Suppressor macrophage (primary cell): ENCODE measurements at regions not wholly inside any gene's neighbourhood (a gene's known extent, or its start where the extent isn't known, plus 50 kb on each side); places are given as distances from the start of the nearest gene placed in this dataset.

Experiments
- DNase-seq, 4 experiments: peaks; one replicate each; pipeline ENCODE4 v3.0.0-alpha.2; 2020 to 2022

DNA sequence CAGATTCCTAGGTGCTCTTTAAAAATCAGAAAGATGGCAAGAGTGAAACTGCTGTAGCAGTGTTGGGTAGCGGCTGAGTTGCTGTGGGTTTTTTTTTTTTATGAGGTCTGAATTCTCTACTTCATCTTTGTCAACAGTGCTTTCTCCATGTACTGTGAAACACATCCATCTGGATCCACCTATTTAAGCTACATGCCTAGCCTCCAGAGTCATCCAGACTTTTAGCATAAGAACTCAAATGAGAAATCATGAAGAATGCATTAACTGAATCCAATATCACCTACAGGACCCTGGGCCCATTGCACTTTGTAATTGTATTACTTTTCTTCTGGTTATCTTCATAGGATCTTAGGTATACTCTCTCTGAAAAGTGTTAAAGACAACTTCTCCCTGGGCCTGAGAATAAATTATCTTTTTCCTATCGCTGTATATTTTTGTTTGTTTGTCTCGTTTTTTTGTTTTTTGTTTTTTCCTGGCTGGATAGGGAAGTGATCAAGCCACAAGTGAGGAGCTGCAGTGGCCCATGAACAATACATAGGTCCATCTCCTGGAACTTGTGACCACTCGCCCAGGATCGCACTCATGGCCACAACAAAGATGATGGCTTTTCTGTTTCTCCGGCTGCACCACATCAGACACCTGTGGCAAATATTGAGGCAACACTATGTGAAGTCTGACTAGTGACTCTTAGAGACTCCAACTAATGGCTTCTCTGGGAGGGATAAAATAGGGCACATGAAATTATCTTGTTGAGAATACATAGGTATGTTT is 609.9 kb upstream of the AGTR1 start:
- DNase-seq: no peak

DNA sequence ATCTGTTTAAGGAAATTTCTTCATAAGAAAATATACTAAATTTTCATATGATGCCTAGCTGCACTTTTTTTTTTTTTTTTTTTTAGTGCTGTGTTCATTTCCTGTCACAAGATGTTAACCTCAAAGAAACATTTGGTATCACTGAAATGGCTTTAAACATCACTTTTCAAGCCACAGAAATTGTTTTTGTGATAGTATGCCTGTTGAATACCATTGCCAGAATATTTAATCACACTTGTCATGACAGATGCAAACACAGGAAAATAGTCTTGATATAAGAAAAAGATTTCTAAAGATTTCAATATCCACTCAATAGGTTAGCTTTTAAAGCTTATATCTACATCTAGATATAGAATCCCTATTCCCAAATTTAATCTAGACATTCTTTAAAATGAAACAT is 608.5 kb upstream of the AGTR1 start:
- no peak for DNase-seq

DNA sequence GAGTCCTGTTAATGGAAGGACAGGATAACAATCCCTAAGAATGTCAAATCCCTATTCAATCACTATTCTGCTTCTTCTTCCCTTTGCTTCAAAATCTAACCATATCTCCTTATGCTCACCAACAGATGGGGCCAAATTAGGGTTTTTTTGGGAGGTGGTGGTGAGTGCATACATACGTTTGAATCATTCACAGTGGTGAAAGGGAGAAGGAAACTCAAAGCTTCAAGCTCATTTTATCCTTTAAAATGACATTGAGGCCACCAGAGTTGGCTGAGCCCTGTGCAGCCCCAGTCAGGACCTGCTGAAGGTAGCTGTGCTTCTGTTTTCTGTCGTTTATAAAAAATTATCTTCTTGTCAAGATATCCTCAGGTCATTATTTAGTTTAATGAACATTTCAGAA is 607.5 kb upstream of the AGTR1 start:
- no peak for DNase-seq

DNA sequence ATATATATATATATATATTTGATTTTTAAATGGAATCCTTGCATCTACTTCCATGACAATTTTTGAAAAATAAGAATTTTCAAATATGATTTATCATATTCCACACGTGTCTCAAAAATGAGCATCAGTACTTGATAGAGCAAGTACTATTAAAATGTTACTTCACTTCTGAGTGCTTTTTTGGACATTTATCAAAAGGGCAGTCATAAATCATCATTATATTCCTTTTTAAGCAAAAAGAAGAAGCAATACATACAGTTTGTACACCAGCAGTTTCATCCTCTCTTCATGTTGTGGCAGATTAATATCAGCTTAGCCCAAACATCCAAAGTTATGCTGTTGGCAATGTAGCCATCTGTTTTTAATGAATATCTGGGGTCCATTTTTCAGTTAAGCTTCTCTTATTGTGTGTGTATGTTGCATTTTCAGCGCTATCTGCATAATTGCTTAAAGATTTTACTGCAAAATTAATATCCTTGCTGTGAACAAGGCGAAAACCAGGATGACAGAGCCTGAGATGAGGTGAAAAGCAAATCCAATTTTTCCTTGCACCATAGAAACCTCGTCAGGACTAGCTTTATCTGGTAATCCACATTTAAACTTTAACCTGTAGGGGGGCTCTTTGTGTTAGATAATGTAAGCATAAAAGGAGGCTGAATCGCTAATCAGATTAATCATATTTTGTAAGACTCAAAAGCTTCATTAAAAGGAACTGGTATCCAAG is 604.9 kb upstream of the AGTR1 start:
- no peak for DNase-seq

DNA sequence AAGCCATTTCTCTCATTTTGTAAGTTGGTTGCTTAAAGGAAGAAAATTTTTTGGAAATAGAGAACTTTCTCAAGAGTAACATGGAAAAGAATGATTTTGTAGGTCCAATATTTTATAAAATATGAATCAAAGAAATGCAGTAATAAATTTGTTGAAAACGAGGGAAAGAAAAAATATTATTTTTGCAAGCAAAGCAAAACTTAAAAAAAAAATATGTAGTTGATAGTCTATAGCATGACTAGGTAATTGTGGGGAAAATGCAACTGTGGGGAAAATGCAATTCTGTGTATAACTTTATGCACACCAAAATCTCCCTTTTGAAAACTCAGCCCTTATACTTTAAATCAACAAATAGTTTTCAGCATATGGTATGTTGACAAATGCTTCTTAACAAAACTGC is 604.0 kb upstream of the AGTR1 start:
- no peak for DNase-seq

DNA sequence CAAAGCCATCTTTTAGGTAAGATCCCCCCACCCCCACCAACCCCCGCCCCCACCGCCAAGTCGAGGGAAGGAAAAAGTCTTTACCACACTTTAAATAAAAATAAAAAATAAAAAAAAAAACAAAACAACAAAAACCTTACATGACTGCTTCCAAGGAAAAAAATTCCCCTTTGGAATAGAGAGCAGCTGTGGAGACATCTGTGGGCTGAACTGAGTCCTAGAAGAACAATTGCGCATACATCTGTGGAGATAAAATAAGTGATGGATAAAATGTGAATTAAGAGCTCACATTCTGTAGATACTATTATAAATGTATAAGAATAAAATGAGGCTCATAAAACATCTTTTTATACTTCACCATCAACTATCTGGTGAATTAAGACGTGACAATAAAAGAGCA is 601.7 kb upstream of the AGTR1 start:
- DNase-seq: no peak

DNA sequence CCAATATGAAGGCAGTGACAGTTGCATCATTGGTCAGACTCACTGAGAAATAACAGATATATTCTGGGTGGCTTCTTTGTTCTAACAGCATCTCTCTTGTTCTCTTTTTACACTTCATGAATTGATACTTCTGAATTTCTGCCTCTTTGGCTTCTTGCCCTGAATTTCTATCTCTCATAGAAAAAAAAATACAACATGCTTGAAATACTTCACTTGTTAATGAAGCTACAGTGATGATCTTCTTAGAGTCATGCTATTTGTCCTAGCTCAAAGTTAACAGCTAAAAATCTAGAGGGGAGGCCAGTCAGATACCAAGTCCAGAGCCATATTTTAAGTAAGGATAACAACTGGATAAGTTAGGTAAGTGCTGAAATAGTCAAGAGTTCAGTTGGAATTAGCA is 597.2 kb upstream of the AGTR1 start:
- no peak for DNase-seq

DNA sequence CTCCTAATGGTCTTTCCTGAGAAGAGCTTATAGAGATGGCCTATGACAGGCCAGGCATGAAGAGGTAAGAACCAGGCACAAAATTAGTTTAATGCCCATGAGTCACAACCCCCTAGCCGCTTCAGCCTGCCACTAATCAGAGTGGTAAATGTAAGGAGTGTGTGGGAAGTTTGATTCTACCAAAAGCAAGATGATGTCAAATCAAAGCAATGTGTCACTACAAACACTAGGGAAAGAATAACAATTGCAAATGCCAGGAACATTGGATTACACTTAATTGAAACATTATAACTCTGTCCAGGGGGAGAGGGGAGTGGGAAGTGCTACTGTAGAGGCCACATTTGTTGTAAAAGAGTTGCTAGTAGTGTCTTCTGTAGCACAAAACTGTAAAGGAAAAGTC is 596.6 kb upstream of the AGTR1 start:
- DNase-seq: no peak

DNA sequence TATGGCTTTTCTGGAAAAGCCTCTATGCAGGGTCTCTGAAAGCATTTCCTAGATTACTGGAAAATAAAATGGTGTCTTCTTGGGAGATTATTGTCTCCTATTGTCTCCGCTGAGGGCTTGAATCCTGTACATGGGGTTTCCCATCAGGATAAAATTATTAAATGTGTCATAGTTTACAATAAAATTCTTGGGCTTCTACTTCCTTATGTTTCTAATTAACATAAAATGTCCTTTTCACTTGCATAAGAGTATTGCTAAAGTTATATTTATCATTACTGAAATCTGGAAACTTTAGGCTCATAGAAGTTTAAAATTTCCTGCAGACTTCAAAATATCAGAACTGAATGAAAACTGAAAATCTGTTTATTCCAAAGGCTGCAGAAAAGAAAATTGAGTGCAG is 595.5 kb upstream of the AGTR1 start:
- no peak for DNase-seq

DNA sequence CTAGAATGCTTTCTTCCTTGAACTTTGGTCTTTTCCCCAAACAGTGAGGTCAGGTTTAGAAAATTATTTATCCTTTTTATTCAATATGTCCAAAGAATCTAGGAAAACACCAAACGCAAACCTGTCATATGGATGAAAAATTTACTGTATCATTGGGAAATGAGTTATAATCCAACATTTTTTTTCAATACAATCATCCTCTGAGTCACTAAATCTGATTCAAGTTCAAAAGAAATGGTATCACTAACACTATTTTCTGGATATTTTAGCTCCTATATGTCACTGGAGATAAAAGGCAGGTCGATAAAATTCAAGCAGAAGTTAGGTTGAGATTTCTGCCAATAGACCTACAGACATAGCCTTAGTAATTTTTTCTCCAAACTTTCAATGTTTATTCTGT is 591.6 kb upstream of the AGTR1 start:
- no peak for DNase-seq

DNA sequence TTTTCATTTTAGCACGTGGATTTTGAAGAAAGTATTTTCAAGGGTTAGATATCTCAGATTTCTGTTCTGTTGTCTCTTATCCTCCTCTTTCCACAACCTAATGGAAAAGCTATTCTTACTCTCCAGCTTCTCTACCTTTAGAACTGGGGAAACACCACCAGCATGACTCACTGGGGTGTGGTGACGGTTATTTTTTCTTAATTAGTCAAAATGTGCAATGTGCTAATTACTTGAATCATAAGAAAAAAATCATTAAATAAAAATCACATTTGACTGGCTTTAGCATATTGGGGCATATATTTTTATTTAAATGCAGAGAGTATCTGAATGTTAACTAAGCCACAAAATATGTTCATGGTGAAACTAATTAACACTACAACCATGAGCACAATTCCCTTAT is 570.7 kb upstream of the AGTR1 start:
- no peak for DNase-seq

DNA sequence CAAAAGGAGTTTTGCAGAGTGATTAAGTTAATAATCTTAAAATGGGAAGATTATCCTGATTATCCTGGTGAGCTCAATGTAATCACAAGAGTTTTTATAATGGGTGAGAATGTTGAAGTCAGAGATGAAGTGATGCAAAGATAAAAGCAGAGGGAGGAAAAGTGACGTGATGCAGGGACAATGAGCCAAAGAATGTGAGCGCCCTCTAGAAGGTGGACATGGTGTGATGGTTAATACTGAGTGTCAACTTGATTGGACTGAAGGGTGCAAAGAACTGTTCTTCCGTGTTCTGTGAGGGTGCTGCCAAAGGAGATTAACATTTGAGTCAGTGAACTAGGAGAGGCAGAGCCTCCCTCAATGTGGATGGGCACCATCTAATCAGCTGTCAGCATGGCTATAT is 569.6 kb upstream of the AGTR1 start:
- no peak for DNase-seq

DNA sequence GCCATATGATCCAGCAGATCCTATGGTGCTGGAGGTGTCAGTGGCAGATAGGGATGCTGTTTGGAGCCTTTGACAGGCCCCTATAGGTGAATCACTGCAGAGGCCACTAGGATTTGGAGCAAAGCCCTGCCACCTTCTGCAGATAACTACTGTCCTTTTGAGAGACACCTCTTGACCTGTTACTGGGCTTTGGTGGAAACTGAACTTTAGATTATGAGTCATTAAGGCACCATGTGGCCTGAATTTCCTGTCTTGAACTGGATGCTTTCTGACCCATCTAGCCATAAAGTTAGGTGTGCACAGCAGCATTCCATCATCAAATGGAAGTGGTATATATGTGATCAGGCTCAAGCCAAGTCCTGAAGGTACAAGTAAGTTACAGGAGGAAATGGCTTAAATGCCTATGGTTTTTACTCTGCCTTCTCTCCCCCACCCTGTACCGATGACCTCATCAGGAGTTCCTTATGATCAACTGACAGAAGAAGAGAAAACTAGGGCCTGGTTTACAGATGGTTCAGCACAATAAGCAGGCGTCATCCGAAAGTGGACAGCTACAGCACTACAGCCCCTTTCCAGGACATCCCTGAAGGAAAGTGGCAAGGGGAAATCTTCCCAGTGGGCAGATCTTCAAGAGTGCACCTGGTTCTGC is 565.6 kb upstream of the AGTR1 start:
- DNase-seq: no peak

DNA sequence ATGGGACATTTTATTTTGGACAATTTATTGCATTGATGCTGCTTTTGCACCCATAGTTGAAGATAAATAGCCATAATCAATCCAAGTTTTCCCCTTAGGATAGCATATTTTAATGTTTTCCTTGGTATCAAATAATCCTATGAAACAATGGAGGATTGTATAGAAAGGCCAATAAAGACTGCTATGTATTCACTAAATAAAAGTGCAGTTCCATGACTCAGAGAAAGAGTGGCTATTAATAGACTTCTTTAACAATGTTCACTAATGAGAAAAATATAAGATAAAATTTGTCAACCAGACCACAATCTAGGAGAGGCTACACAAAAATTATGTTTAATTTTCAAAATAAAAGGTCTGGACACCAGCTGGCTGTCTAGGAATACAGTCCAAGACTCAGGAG is 560.9 kb upstream of the AGTR1 start:
- DNase-seq: no peak

DNA sequence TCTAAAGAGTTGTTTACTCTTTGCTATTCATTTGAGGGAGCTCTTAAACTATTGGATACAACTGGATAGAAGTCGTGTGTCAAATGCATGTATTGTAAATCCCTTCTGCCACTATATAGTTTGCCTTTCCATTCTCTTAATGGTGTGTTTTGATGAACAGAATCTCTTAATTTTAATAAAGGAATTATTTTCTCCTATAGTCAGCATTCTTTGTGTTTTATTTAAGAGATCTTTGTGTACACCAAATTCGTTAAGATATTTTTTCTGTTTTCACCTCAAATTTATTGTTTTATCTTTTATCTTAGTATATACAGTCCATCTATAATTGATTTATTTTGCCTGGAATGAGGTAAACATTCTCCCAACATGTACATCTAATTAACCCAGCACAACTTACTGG is 551.5 kb upstream of the AGTR1 start:
- DNase-seq: no peak

DNA sequence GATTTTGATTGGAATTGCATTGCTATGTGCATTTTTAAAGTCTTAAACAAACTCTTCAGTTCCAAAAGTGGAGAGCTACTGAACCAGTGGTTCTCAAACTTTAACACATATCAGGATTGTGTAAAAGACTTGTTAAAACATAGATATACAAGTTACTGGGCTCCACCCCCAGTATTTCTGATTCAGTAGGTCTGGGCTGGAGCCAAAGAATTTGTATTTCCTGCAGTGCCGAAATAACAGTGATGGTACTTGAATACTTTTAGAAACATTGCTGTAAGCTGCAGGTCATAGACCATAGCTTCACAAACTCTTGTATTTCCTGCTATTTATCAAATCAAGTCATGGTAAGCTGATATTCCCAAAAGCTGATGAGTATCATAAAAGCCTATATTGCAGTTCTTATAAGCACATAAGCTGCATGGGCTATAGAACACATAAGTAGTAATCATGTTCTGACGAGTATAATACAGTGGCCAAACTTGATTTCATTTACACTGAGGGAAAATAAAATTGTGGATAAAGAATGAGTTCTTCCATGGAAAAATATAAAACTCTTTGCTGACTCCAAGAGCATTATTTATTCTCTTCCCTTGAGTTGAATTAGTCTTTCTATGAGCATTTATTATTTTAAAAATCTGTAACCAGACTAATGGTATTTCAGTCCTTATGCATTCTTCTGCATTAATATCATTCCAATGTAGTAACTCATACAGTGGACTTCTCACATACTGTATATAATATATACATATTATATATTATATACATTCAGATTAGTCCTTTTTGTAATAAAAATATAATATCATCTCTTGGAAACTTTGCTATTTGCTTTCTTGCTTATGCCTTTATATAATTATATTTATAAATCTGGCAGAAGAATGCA is 550.5 kb upstream of the AGTR1 start:
- no peak for DNase-seq

DNA sequence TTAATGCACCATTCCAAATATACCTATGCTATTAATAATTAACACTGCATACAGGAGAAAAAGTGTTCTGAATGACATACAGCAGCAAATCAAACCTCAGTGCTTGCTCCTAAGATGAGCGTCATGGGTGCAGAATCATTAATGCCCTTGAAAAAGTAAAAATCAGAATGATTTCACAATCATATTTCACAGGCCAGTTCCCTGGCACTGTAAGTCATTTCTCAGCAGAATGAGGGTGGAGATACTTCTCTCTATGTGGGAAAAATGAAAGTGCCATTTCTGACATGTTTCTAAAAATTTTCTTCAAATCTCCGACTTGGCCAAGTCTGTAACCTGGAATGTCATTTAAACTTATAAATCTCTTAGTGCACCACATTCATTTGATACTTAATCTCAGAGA is 549.8 kb upstream of the AGTR1 start:
- DNase-seq: no peak

DNA sequence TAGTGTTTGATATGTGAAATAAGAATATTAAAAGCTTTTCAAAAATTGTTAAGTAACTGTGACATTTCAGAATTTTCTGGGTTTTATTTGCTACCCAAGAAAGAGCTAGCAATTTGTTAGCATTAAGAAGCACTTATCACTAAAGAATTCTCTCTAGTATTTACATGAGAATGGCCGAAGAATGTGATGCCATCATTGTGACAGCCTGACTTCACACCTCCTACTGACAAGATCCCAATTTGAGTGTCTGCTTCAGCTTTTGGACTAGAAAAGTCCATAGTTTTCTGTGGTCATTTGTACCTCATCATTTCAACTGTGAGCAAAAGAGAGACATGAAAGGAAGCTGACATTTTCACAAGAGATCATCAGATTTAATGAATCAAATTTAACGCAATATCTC is 548.1 kb upstream of the AGTR1 start:
- DNase-seq: no peak

DNA sequence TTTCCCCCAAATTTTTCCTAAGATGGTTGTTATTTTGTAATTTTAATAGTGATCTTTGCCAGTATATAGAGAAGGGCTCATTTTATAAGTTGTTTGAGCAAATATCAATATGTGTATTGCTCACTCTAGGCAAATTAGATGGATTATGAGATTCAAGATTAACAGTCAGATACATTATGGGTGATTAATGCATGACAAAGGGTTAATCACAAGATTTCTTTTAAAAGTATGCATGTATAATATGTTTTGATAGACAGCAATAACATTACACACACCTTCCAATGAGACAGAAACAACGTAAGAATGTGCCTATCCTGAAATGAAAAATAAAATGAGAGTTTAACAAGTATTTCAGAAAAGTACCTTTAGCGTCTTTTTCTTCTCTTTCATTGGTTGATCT is 547.6 kb upstream of the AGTR1 start:
- no peak for DNase-seq

DNA sequence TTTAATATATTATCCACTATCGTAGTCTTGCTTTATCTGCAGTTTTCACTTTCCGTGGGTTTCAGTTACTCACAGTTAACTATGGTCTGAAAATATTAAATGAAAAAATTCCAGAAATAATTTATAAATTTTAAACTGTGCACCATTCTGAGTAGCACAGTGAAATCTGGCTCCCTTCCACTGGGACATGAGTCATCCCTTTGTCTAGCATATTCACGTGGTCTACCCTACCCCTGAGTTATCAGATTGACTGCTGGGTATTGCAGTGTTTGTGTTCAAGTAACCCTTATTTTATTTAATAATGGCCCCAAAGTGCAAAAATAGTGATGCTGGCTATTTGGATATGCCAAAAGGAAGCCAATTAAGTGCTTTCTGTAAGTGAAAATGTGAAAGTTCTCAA is 539.5 kb upstream of the AGTR1 start:
- no peak for DNase-seq

DNA sequence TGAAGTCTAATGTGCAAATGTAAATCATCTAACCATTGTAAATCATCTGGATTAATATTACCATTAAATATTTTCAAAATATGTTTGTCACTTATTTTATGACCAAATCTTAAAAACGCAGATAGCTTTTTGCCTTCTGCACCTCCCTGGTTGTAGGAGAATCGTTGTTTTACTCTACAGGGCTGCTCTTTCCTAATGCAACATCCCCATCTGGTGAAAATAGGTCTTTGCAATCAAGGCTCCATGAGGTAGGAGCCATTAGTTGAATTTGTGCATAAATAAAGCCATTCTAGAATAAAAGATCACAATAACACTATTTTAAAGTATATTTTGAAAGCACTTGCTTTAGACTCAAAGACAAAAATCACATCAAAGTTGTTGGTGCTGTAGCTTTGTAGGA is 535.6 kb upstream of the AGTR1 start:
- no peak for DNase-seq

DNA sequence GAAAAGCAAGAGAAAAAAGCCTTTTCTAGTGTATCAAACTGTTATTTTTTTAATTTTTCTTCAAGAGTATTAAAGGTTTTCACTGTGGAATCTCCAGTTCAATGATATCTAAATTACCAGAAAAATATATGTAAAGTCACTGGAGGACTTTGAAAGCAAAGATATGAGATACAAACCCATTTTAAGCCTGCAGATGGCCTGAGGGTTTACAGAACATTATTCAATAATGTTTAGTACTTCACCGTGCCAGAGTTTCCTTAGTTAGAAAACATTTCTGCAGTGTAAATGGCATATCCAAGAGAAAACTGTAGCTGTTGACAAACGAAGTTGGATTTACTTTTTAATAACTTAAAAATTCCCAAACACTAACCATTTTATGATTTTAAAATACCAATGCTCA is 529.4 kb upstream of the AGTR1 start:
- no peak for DNase-seq

DNA sequence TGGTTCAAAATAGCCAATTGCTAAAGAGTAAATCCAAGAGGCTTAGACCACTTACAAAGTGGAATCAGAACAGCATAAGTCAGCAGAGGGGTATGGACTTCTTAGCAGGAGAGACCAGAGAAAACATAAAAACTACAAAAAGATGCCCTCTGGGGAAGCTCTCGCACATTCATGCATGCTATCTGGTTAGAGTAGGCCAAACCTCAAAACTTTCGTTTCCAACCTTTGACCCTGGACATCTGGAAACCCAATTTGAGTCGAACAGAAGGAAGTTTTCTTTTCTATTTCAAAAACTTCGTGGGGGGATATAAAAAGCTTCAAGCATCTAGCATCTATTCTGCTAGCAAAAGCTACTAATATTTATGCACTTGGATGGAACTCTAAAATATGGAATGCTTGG is 523.9 kb upstream of the AGTR1 start:
- DNase-seq: no peak
